Epidermal melanocyte (primary cell): ENCODE measurements at regions not wholly inside any gene's neighbourhood (a gene's known extent, or its start where the extent isn't known, plus 50 kb on each side); places are given as distances from the start of the nearest gene placed in this dataset.
"Not testable (repeated sequence)": the region's sequence is repeated elsewhere in the genome, so short reads cannot be mapped to it uniquely, and the experiment has no call there.

ENCODE experiments used
- DNase-seq: peaks from one replicate; pipeline ENCODE4 v3.0.0; 2011; ENCODE audit warnings: low spot score; ENCODE audit not compliant: insufficient read length

DNA sequence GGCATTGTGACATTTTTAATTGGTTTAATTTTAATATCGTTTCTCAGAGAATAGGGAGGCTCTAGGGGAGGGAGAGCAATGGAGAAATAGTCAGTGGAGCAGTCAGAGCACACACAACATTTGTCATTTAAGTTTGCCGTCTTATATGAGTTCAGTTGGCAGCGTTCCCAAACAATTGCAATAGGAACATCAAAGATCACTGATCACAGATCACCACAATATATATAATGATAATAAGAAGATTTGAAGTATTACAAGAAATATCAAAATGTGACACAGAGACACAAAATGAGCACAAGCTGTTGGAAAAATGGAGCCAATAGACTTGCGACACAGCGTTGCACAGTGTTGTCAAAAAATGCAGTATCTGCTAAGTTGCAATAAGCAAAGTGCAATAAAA is 303.7 kb downstream of the CDH19 start:
- DNase-seq, result no peak

DNA sequence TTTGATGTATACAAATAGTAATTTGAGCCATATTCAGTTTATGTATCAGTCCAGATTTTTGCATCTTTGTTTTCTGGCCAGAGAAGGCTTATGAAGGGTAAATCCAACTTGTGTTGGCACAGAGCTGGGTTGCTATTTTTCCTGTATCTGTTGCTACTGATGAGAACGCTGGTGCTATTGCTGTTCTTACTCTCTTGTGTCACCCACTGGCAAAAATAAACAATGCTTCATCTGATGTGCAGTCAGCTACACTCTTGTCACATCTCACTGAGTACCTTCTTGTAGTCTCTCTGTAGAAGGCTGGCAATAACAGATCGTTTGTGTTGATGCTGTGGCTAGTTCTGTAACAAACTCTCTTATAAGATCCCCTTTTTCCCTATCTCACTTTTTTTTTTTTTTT is 323.4 kb downstream of the CDH19 start:
- DNase-seq, result no peak

DNA sequence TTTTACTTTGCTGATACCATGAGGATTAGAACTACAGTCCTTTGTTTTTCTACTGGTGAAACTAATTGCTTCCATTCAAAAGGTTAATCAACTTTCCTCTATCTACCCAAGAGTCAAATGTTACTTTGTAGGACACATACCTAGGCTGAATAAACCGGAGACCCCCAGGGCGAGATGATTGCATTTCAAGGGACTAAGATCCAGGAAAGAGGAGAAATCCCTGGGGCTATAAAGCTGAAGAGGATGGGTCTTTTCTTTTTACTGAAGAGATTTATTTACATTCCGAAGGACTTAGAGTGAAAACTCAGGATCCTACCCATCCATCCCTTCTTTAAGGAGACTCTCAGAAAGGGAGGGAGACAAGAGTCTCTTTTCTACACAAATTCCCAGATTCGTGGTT is 331.9 kb downstream of the CDH19 start:
- no peak for DNase-seq

DNA sequence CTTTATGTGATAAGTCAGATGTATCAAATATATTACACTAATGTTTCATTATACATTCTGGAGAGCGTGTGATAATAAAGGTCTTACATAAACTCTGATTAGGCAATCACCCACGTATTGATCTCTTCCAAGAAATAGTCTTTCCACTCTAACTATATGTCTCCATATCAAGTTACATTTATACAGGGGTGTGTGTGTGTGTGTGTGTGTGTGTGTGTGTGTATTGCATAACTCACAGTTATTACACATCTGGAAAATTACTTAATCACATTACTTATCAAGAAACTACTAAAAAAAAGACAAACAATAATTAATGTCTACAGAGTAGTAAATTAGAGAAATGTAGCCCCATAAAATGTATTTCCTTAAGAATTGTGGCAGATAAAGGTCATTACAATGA is 339.8 kb downstream of the CDH19 start:
- DNase-seq, result no peak

DNA sequence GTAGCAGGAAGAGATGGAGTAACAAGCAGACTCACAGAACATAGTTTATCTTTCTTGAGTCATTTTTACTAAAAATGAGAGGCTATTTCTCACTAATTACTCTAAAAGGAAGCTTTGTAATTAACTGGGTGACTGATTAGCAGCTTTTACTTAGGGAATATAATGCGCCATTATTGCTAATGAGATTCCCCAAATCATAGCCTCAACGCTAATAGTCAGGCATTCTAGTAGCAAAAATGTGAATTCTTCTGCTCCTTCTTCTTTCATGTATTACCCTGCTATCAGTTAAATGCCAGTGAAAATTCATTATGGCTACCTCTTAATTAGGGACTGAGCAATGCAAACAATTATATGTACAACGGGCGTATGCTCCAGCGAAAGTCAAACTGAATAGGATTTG is 349.8 kb downstream of the CDH19 start:
- DNase-seq, result no peak

DNA sequence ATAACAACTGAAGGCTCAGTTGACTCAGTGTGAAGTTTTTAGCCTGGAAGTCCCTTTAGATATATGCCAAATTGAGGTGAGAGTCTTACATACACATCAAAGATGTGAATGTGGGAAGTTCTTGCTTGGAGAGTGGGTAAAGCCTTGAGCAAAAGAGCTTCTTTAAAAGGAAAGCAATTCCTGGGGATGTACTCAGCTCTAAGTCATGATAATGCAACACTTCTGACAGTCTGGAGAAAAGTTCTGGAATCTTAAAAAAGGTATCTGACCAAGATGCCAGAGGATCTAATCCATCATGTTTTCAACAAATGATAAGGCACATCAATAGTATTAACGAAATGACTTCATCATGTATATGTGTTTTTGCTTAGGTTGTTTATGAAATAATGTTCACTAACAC is 351.2 kb downstream of the CDH19 start:
- no peak for DNase-seq

DNA sequence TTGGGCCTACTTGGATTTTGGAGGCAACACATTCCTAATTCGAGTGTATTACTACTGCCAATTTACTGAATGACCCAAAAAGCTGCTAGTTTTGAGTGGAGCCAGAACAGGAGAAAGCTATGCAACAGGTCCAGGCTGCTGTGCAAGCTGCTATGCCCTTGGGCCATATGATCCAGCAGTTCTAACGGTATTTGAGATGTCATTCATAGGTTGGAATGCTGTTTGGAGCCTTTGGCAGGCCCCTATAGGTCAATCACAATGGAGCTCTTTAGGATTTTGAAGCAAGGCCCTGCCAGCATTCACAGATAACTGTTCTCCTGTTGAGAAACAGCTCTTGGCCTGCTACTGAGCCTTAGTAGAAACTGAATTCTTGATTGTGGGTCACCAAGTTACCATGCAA is 368.7 kb downstream of the CDH19 start:
- DNase-seq, result no peak

DNA sequence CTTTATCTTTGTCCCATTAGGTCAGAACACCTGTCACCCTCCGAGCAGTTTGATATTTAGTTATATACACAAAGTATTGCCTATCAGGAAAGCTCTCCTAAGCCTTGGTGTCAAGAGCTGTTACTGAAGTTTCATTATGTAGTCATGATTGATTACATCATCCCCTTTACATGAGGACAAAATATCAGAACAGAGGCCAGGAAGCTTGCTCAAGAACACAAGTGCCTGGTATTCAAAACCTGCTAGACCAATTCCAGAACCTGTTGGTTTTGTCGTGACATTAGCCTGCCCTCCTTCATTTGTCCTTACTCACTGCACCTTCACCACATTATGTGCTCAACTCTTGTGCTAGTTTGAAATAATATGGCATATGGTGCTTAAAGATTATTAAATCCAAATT is 377.1 kb downstream of the CDH19 start:
- DNase-seq, result no peak

DNA sequence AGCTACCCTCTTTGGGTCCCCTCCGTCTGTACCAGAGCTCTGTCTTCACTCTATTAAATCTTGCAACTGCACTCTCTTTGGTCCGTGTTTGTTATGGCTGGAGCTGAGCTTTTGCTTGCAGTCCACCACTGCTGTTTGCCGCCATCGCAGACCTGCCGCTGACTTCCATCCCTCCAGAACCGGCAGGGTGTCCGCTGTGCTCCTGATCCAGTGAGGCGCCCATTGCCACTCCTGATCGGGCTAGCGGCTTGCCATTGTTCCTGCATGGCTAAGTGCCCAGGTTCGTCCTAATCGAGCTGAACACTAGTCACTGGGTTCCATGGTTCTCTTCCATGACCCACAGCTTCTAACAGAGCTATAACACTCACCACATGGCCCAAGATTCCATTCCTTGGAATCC is 380.6 kb downstream of the CDH19 start:
- not testable (repeated sequence) for DNase-seq

DNA sequence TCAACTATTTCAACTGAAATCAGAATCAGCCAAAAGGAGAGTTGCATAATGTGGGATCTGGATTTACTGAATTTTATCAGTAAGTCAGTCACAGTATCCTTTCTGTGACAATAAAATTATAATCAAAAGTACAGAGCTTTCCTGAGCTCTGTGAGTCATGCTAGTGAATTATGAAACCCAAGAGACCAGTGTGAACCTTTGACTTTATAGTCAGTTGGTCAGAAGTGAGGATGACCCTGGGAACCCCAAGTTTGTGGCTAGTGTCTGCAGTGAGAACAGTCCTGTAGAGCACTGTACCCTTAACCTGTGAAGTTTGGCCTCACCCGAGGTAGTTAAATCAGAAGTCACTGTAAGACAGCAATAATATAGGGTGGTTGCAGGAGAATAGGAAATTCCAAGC is 381.7 kb downstream of the CDH19 start:
- no peak for DNase-seq

DNA sequence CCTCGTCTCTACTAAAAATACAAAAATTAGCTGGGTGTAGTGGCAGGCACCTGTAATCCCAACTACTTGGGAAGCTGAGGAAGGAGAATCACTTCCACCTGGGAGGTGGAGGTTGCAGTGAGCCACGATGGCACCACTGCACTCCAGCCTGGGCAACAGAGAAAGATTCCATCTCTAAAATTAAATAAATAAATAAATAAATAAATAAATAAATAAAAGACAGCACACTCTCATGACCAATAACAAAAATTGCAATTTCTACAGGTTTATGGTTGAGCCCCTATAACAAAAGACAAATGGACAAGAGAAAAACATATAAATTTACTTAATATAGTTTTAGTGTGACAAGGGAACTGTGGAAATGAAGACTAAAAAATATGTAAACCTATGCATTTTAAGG is 384.1 kb downstream of the CDH19 start:
- DNase-seq, result no peak

DNA sequence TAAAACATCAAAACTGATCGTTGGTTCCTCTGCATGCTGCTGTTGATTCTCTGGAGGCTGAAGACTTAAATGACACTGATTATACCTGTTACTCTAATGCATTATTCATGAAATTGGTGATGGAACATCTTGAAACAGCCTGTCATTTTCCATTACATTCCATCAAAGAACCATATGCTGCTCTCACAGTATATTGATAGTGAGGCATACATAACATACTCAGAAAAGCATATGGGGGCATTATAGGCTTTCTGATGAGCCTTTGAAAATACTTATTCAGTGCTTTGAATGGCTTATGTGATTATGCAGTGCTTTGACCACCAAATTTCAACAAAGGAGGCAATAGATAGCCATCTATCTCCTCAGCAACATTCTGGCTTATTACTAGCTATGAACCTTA is 392.1 kb downstream of the CDH19 start:
- DNase-seq, result no peak

DNA sequence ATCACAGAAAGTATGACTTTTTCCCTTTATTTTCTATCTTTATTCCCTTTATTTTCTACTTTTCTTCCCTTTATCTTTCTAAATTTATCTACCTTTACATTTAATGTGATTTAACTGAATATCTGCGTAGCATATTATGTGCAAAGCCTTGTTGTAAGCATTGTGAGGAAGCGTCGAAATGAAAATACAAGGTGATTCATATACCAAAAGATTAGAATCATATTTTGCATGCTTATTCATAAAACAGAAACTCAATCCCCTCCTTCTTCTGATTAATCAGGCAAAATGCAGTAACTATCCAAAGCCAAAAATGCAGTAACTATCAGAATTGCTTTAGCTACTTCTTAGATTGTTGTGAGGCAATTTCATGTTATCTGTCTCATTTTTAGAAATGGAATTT is 393.0 kb downstream of the CDH19 start:
- DNase-seq, result no peak

DNA sequence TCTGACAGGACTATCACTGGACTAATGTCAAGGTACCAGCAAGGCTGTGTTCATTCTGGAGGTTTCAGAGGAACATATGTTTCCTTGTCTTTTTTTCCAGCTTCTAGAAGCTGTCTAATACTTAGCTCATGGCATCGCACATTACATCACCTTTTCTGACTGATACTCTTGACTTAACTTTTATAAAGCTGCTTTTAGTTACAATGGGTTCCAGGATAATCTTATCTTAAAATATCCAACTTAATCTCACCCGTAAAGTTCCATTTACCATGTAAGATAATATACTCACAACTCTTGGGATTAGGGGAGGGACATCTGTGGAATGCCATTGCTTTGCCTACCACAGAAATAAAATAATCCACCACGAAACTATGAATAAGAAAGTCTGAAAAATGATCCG is 394.2 kb downstream of the CDH19 start:
- DNase-seq, result no peak

DNA sequence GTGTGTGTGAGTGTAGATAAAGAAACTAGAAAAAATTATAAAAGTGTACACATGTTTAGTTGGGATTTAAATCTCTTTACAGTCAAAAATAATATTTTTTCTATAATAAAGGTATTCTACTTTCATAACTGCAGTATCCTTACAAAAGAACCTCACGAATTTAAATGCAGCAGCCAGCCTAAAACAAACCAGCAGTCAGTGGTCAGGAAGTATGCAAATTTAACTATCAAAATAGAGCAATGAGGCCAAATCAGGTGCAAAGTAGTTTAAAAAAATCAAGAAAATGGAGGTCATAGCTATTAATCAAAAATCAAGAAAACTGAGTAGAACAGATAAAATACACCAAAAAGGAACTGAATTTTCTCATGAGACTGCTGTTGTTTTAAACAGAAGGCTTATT is 407.1 kb downstream of the CDH19 start:
- no peak for DNase-seq

DNA sequence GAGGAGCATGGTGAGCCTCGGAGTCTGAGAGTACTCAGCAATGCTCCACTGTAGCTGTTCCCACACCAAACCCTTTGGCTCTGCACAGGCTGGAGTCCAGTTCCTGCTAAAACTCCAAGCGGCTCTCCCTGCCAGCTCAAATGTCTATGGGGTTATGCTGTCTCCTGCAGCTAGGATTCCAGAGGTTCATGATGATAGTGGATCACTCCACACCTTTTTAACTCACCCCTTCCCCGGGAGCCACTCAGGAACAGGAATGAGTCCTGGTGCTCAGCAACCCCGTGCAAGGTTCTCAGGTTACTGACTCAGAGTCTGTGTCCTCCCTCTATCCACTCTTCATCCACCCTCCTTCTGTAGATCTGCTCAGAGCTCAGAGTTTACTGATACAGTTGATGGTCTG is 410.0 kb downstream of the CDH19 start:
- DNase-seq, result no peak

DNA sequence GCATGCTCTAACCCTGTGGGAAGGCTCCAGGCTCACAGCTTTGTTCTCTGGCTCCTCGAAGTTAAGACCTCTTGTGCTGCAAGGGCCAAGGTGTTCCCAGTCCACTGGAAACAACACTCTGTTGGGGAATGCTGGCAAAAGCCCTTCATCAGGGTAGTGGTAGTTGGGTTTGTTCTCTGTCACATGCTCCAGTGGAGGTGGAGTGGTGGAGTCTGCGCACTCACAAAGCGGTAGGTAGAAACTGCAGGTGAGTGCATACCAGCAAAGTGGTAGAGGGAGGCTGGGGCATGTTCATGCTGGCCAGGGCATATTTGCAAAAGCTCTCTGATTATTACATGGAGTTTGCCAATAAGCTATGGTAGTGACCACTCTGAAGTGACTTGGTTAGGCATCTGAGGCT is 410.5 kb downstream of the CDH19 start:
- no peak for DNase-seq

DNA sequence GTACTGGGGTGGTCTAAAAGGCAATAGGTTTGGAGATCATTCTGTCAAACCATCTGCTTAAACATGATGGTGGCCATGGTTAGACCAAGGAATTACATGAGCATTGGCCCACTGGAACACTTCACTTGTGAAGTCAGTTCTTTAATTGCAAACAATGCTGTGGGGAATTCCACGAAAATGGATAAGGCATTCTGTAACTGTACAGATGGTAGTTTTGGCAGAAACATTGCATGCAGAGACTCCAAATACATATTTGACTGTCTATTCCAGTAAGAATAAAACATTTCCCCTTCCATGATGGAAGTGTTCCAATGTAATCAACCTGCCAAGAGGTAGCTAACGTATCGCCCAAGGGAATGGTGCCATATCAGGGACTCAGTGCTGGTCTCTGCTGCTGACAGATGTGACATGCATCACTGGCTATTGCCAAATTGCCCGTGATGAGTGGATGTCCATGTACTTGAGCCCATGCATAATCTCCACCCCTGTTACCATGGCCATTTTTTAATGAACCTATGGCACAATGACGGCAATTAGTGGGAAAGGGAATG is 417.9 kb downstream of the CDH7 start:
- no peak for DNase-seq

DNA sequence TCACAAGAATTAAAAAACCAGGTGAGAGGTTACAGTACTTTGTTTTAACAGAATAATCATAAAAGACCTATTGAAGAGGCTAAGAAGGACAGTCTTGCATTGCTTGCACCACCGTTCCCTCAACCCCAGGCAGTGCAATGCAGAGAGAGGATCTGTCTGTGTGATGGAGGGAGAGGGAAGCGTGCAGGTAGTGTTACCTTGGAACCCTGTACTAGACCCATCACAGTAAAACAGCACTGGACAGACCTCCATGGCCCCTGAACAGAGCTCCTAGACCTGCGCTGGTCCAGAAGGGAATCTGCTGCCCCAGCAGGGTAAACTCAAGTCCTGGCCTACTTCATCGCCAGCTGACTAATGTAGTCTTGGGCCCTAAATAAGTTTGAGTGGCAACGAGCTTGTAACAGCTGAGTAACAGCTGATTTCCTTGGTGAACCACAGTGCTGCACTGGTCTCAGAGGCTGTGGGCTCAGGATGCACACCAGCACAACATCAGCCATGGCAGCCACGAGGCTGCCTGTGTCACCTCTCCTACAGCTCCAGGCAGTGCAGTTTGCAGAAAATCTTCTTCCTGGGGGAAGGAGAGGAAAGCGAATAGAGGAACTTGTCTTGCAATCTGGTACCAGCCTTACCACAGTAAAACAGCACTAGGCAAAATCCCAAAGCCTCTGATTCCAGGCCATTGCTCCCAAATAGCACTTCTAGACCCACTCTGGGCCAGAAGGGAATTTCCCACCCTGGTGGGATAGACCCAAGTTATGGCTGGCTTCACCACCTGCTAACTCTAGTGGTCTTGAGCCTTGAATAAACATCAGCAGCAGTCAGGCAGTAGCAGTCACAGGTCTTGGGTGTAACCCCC is 417.2 kb downstream of the CDH7 start:
- no peak for DNase-seq

DNA sequence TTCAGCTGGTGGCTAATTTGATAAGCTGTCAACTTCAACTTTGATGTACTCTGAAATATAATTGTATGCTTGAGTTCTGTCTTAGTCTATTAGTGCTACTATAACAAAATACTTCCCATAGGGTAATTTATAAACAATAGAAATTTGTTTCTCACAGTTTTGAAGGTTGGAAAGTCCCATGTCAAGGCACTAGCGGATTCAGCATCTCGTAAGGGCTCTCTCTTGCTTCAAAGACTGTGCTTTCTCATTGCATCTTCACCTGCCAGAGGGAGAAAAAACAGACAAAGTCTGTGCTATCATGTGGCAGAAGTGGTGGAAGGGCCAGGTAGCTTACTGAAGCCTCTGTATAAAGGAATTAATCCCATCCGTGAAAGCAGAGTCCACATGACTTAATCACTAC is 409.2 kb downstream of the CDH7 start:
- no peak for DNase-seq

DNA sequence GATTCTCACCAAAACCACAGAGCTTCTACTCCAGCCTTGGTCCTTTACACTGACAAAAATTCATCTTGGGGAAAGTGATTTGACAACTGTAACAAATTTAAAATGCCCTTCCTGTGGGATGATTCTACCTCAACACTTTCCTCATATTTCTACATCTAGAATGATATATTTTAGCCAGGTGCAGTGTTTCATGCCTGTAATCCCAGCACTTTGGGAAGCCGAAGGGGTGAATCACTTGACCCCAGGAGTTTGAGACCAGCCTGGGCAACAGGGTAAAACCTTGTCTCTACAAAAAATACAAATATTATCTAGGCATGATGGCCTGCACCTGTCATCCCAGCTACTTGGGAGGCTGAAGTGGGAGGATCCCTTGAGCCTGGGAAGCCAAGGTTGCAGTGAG is 408.6 kb downstream of the CDH7 start:
- no peak for DNase-seq

DNA sequence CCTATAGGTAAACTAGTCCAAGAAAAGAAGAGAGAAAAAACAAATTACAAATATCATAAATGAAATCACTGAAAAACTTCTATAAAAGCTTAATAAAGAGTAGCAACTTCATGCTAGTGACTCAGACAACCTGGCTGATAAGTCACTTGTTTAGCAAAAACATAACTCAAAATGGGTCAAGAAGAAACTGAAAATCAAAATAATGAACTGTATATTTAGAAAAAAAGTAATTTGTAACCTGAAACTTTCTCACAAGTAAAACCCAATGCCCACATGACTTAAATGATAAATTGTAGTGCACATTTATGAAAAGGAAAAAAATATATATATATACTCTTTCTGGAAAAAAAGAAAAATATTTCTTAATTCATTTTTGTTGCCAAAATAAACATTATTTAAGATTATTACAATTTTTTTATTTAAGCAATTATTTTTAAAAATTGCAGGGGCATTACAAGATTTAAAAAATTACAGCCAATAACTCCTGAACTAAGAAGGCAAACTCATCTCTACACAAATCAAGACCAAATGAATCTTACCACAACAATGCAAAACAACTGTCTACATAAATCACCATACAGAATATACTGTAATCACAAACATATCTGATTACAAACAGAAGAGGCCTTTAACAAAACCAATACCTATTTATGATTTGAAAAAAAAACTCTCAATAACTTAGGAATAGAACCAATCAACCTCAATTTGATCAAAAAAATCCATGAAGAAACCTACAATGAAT is 406.3 kb downstream of the CDH7 start:
- no peak for DNase-seq

DNA sequence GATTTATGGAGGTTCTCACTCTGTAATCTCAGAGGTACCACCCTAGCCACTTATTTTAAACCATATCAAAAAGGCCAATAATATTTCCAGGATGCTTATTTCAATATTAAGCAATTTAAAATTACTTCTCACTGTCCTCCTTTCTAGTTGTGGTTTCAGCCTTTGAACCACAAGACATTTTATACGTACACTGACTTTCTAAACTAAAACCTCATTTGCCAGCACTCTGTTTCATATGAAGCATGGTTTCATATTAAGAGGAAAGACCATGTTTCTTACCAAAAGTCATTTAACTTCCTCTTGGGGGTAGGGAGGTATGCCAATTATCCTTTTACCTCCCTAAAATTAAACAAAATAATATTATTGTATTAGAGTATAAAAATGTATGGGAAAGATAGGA is 399.8 kb downstream of the CDH7 start:
- no peak for DNase-seq
